GM18519 (cell line): ENCODE measurements at regions not wholly inside any gene's neighbourhood (a gene's known extent, or its start where the extent isn't known, plus 50 kb on each side); places are given as distances from the start of the nearest gene placed in this dataset.
"Not testable (repeated sequence)": the region's sequence is repeated elsewhere in the genome, so short reads cannot be mapped to it uniquely, and the experiment has no call there.

Experiments used
- ATAC-seq: cut with Tn5 transposase; IDR thresholded peaks from one replicate; pipeline ENCODE4 v1.9.1; 2021; ENCODE audit warnings: mild to moderate bottlenecking, moderate library complexity; ENCODE audit not compliant: unreplicated experiment, low FRiP score

DNA sequence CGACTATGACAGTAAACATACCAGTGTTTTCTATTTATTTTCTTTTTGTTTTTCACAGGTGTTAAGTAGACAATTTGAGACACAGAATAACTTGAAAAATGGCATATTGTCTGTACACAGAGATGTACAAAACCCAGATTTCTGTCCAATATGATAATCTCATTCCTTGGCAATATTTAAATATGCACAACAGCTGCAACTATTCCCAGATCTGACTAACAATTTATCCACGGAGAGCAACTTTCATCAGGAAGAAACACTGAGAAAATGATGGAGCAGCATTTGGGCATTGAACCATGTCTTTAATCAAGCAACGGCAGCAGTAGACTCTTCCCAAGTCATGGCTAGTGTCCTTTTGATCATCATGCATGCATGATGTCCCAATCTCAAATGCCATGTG, 452.6 kb downstream of the ZPLD1 start:
- no peak for ATAC-seq

DNA sequence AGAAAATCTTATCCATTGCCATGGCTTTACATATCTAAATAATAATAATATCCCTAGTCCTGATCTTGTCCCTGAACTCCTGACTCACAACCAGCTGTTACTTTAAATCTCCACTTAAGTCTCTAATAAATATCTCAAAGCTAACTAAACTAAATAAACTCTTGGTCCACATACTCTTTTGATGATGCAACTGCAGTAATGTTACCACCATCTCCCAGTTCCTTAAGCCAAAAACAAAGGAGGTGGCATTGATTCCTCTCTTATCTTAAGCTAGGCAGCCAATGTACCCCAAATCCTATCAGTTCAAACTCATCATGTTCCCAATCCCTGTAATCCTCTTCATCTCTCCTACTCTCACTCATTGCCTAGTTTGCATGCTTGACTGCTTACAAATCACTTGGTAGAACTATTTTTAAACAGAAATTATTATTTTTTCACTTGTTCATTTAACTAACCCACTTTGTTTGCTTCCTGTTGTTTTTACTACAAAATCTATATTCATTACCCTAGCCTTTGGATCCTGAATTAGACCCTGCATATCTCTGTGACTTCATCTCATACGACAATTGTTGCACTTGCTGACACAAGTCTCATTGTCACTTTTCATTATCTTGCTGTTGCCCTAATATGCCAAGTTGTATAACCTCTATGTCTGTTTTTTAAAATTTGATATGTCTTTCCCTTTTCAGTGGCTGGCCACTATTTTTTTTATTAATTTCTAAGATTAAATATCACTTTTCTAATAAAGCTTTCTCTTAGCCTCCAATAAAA, 462.2 kb downstream of the ZPLD1 start:
- no peak for ATAC-seq

GRCh38 chr3:102904629-102905028, 469.8 kb downstream of the ZPLD1 start:
- ATAC-seq: no peak

- no peak for ATAC-seq
Measured at GRCh38 chr3:102905811-102906210, 471.0 kb downstream of the ZPLD1 start.

- no peak for ATAC-seq
Measured at GRCh38 chr3:102906818-102907217, 472.0 kb downstream of the ZPLD1 start.

- ATAC-seq: no peak
Measured at GRCh38 chr3:102909904-102910303, 475.1 kb downstream of the ZPLD1 start.

DNA sequence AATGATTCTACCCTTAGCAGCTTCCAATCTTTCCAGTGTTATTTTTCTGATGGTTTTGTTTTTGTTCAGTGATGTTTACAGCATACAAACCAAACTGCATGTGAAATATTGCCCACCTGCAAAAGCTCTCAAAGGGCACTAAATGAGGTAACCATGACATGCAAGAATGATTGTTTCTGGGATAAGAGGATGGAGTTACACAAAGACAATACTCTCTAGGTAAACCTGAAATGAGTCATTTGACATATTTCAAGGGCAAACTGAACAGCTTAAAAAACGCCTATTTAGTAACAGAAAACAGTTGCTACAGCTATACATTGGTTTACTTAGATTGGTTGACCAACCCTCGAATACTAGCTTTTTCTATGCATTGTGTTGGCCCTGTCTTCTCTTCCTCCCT, 481.7 kb downstream of the ZPLD1 start:
- ATAC-seq: no peak

- ATAC-seq: no peak
Measured at GRCh38 chr3:102926618-102927017, 491.8 kb downstream of the ZPLD1 start.

DNA sequence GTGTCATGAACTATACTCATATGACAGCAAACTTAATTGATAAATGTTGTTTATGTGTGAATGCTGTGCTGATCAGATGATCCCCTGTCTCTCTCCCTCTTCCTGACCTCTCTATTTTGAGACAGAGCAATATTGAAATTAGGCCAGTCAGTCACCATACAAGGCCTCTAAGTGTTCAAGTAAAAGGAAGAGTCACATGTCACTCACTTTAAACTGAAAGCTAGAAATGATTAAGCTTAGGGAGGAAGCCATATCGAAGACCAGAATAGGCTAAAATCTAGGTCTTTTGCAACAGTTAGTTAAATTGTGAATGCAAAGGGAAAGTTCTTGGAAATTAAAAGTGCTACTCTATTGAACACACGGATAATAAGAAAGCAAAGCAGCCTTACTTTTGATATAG, 498.6 kb downstream of the ZPLD1 start:
- no peak for ATAC-seq

GRCh38 chr3:102936511-102937045, 501.8 kb downstream of the ZPLD1 start:
- no peak for ATAC-seq

DNA sequence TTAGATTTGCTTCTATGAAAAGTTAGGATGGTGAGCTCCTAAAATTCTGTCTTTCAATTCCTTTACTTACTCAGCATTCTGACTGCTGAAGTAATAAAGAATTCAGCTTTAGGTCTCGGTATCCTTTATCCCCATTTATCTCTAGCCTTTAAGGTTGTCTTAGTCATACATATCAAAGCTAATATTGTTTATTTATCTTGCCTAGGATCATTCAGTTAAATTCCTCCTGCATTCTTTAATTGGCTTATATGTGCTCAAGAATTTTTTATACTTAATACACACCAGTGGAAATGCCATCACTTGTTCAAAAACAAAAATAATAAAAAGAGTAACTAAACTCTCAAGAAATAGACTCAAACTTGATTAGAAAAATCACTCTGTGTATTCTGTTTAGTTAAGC, 507.0 kb downstream of the ZPLD1 start:
- ATAC-seq: no peak

- not testable (repeated sequence) for ATAC-seq
Measured at GRCh38 chr3:102946445-102946844, 511.6 kb downstream of the ZPLD1 start.

GRCh38 chr3:102972350-102972749, 537.5 kb downstream of the ZPLD1 start:
- no peak for ATAC-seq

DNA sequence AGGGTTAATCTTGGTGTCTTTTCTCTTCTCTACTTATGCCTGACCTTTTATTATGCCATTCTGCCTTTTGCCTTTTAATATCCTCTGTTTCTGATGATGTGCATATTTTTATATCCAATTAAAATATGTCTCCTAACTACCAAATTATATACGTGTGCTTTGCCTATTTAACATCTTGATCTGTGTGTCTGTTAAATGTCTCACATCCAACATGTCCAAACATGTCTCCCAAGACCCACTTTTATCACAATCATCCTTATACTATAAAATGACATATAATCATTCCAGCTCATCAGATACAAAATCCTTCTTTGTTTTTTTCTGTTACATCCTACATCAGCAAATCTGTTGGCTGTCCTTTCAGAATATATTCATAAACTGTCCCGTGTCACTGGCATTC, 539.5 kb downstream of the ZPLD1 start:
- no peak for ATAC-seq

DNA sequence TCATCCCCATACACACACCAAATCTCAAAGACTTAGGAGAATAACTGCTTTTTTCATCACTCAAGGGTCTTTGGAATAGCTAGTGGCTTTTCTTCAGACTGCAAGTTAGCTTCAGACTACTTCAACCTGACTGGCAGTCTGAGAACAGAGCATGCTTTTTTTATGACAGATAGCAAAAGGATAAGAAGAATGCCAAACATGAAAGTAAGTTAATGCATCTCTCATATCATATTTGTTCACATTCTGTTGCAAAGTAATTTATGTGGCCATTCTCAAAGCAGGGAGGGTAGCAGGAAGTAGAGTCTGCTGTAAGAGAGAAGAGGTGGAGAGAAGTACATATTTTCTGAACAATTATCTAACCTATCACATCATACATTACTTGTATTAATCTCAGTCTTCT, 544.4 kb downstream of the ZPLD1 start:
- ATAC-seq: no peak

- no peak for ATAC-seq
Measured at GRCh38 chr3:102979682-102980354, 545.0 kb downstream of the ZPLD1 start.

DNA sequence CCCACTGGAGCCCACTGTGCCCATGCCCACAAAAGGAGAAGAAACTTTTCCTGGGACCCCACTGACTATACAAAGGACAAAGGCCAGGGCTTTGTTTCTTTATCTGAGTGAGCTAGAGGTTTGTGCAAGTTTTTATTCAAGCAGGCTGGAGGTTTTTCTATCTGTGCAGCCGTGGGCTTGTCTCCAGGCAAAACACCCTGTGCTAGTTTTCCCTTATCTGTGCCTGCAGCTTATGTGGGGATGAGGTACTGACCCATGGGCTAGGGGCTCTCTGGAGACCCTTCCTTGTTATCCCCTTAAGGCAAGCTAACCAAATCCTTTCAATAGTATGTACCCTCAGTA, 545.5 kb downstream of the ZPLD1 start:
- ATAC-seq: no peak

DNA sequence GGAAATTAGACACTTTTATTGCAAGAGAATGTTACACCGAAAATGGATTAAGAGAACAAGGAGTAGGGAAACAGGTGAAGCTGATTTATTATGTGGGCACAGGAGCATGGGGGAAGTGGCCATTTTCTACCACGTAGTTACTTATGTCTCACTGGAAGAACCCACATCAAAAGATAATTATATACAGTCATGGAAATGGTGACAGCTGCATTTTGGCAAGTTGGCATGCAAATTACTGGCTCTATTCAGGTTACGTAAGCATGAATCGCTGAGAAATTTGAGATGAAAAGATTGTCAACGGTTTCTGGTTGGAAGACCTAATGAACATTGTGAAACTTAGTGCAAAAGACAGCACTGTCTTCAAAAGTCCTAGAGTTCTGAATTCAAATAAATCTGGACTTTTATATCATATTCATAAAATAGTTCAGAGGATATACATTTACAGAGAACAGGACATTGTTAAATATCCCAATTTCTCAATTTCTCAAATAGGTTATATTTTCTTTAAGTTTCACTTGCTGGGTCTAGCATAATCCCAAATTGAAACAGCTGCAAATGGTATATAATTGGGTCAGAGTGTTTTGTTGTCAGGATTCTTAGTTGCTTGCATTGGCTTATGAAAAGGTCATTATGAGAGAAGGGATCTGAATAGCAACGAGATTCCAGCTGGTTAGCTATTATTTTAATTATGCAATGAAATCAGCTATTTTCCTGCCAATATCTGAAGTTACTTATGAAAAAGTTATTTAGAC, 567.8 kb downstream of the ZPLD1 start:
- no peak for ATAC-seq

- ATAC-seq: no peak
Measured at GRCh38 chr3:103006526-103007183, 571.8 kb downstream of the ZPLD1 start.

GRCh38 chr3:103009609-103010008, 574.8 kb downstream of the ZPLD1 start:
- no peak for ATAC-seq

DNA sequence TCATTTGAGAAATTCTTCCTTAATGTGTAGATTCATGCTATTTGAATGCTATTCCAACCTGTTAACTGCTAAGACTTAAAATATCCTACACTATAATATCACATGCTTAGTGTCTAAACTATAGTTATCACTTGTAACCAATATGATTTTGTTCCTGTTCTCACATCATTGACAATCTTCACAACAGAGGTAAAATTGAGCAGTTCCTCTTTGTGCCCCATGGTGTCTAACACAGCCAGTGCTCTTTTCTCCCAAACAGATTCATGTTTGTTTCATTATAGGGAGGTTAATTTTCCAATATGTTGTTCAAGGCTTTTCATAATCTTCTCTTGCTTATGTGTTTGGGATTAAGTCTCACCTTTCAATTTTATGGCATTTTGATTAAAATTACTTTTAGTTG, 591.1 kb downstream of the ZPLD1 start:
- ATAC-seq: no peak
